Muscle of back (tissue), 3 donors: ENCODE measurements at regions not wholly inside any gene's neighbourhood (a gene's known extent, or its start where the extent isn't known, plus 50 kb on each side); places are given as distances from the start of the nearest gene placed in this dataset.

Source experiments
- DNase-seq, 3 donors: peaks; one replicate each; pipeline versions ENCODE4 v3.0.0 to v3.0.0-alpha.2; 2013

DNA sequence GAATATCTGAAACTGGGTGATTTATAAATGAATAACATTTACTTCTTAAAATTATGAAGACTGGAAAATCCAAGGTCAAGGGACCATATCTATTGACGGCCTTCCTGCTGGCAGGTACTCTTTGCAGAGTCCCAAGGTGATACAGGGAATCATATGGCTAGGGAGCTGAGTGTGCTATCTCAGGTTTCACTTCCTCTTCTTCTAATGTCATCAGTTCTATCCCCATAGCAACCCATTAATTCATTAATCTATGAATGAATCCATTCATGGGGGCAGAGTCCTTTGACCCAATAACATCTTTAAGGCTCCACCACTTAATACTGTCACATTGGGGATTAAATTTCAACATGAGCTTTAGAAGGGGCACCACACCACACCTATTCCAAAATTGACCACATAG, 772.0 kb downstream of the HACE1 start:
- no peak for DNase-seq

DNA sequence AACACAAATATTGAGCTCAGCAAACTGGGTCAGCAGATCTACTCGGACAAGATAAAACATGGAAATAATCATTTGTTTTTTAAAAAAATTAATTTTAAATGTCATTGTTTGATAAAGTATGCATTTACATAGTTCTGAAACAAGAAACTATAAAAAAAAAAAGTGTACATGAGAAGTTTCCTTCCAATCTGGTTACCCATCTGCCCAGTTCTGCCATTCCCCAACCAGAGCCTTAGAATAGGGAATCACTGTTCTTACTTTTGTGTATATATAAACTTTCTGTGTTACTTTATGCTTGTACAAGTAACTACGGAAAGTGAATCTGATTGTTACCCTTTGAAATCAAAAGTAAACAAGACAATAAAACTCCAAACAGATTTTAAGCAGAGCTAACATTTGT, 791.4 kb downstream of the HACE1 start:
- no peak for DNase-seq

DNA sequence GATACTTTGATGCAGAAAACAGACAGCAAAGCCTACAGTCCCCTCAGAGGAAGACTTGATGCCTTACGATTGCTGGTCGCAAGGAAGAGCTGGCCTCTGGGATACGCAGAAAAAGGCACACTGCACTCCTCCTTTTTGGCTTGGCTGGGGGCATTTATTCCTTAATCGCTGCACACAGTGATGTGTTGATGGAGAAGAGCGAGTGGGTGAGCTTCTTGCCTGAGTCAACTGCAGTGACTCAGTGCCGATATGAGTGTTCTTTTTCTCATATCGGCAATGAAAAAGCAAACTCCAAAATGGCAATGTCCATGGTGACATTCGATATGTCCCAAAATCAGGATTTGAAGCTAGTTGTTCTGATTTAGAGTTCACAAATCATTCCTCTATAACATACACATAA, 794.8 kb downstream of the HACE1 start:
- no peak for DNase-seq

DNA sequence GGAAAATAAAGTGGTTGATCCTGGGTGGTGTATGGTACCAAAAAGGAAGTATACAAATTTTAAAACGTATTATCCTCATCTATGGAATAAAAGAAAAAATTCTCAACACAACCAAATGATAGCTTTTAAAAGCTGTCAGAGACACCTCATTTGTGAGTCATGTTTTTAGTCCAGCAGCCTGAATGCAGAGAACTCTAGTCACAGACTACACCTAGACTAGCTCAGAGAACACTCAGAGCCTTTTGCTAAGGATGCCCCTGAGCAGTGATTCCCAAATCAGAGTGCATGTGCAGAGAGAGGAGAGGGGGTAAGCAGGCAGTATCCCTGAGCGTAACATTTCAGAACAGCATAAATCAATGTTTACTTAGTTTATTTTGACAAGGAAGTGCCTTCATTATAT, 809.3 kb downstream of the HACE1 start:
- no peak for DNase-seq

DNA sequence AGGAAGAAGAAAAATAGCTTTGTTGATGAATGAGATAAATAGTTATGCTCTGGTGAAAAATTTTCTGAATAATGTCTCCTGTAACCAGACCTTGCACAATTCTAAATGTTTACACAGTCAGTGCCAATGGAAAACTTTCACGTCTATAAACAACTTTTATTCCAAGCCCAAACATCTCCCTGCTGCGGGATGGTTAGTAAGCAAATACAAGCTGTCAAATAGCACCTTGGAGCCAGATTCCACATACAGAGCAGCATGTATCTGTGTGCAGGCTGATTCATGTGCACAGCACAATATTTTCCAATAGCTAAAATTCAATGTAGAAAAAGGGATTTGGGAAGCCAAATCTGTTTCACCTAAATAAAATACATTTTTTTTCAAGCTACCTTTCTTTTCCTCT, 813.3 kb downstream of the HACE1 start:
- DNase-seq: no peak

DNA sequence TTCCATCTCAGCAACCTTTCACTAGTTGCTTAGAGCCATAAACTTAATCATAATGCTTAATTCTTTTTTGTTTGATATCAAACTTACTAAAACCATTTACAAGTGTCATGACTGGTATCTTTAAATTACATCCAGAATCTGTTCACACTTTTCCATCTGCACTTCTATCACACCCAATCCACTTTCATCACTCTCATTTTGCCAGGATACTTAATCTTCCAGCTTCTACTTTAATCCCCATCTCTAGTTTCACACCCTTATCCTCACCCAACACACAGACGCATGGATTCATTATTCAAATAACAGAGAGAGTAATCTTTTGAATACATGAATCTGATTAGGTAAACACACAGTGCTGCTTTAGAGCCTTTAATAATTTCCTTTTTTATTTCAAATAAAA, 828.4 kb downstream of the HACE1 start:
- no peak for DNase-seq

DNA sequence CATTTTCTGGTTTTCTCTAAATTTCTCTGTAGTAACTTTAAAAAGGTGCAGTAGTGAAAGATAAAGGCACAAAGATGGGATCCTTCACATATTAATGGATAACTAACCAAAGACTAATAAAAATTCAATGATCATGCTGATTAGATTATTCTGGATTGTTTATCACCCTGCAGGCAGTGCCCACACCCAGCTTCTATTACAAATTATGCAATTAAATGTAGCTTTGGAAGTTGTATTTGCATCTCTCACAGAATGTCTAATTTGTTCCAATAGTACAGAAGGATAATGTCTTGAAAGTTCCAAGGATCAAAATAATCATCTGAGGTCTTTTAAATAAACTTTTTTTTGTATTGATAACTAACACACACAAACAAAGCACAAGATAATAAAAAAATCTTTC, 837.6 kb downstream of the HACE1 start:
- no peak for DNase-seq

DNA sequence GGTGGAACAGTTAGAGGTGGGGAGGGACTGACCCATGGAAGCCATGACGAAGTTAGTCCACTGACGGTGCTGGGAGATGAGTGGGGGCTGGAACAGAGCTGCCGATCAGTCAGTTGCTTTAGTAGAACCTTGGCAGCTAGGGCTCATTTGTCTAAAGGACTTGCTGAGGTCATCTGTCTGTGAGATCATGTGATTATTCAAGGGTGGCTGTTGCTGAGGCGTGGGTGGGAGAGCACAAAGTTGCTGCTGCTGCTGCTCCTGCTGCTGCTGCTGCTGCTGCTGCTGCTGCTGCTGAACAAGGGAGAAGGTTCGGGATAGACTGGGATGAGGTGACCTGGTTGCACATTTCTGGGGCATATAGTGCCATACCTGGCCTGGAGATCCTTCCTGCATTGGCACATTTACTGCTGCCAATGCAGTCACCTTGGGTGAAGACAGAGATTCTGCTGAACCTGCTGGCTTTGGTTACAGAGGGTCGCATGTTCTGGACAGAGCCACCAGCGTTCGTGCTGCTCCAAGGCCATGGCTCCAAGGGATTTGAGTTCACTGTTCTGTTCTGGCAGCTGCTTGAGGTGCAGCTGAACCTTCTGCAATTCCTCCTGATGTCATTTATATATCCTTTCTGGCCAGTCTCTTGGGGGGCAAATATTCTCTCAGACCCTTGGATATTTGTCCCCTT, 840.5 kb downstream of the HACE1 start:
- no peak for DNase-seq

DNA sequence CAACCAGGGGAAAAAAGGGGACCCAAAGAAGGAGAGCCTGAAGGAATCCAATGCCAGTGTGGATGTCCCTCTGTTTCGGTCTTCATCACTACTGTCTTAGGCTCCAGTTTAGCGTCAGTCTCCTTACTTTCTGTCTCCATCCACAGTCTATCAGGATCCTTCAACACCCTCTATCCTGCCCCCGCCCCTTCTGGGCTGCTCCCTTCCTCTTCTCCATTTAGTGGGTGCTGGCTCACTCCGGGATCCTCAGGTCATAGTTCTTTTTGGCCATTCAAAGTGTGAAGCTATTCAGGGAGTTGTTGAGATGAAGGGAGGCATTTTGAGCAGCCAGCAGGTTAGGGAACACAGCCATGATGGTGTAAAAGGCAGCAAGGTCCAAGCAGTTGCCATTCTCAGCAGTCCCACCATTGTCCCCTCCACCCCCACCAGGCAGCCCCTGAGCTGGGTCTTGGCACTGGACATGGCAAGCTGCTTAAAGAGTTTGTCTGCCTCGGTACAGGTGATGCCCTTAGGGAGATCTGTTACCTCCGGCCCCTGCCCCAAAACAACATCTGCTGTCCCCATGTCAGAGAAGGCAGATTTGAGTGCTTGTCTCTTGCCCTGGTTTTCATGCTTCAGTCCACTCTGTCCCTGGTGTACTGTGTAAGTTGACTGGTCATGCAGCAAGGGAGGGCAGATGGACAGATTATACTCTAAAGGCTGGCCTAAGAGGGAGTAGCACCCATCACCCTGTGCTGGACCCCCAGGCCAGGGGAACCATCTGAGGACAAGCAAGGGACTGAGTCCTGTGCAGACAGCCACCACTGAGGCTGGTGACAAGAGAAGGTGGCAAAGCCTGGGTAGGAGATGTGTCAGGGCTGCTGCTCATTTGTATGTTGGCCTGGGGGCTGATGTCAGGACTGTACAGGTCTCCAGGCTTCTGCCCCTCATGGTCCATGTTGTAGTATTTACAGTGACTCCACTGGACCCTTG, 842.0 kb downstream of the HACE1 start:
- DNase-seq: no peak

DNA sequence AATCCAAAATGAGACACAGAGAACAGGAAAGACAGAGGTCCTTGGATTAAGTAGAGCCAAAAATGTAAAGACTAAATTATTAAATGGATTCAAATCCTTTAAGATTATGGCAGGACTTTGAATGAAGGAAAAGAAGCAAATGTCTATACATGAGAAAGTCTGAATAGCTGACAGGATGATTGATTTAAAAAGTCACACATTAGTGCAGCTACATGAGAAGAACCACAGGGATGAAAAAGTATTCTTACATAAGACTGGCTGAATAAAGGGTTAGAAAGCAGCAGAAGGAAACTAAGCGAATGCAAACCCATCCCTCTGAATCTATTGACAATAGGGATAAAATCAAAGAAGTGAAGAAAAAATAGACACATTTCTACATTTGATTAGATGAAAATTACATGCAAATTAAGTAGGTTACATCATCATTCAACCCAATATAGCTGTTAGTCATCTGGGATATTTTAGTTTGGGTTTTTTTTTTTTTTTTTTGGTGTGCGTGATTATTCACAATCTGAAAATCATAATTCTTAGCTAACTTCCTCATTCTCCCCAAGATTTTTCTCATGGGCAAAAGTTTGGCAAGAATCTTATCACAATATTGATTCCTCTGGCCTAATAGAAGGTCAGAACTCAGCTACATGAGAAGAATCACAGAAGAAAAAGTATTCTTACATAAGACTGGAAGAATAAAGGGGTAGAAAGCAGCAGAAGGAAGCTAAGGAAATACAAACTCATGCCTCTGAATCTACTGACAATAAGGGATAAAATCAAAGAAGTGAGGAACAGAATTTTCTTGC, 845.4 kb downstream of the HACE1 start:
- DNase-seq: no peak

DNA sequence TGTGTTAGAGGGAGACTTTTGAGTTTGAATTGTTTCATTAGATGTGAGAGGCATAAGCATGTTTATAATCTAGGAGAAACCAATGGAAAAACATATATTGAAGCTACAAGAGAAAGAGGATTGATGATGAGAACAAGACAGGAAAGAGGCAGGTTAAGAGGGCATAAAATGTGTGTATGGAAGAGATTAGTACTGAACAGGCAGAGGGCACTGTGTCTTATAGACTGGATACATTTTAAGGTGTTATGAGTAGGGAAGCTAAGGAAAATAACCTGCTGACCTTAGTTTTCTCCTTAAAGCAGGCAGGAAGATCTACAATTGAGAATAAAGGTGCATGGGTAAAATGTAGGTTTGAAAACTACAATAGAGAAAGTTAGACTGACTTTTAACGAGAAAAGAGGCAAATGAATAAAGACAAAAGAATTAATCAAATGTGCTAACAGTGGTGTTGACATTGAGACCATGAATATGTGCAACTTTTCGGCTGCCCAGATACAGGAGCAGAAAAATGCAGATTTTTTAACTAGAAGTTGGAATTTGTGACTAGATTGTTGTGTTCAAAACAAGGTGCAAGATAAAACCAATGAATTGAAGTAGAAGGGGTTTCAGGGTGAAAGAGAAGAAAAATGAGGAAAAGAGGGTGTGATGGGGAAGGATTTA, 846.3 kb downstream of the HACE1 start:
- no peak for DNase-seq

DNA sequence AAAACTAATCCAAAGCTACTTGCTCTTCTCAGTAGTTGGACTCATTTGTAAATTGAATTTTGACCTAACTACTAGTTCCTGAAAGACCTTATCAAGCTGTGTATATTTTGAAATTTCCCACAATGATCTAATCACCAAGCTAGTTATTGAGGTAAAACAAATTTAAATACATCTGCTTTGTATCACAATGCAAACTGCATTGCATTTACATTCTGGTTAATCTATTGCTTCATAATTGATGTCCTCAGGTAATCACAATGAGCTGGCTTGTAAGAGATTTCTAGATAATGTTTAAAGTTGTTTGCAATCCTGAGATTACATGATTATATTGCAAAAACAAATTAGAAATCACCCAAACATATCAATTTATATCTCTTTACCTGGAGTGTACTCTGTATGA, 848.8 kb downstream of the HACE1 start:
- no peak for DNase-seq

DNA sequence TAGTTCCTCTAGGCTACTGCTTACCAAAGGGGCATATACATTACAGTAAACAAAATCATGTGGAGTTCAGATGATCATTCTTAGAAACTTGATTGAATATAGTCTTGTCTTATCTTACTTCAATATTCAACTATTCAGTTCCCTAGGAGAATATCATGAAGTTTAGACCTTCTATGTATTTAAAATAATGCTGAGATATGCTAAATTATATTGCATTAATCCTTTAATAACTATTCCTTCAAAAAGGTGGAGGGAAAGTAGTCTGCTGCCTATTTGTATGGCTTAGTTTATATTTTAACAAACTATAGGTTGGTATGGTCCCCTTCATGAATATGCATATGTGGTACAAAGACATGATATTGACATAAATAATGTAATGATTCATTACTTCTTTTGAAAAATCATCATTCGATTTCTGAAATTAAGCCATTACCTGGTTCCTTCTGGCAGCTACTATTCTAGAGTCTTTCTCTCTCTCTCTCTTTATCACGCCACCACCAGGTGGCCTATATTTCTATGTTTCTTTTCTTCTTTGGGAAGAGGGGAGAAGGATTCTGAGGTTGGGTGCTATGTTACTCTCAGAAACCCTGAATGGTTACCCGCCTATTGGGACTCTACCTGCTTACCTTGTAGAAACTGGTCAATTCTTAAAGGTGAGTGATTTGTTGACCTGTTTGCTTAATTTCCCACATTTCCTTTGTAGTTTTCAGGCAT, 855.8 kb downstream of the HACE1 start:
- no peak for DNase-seq

DNA sequence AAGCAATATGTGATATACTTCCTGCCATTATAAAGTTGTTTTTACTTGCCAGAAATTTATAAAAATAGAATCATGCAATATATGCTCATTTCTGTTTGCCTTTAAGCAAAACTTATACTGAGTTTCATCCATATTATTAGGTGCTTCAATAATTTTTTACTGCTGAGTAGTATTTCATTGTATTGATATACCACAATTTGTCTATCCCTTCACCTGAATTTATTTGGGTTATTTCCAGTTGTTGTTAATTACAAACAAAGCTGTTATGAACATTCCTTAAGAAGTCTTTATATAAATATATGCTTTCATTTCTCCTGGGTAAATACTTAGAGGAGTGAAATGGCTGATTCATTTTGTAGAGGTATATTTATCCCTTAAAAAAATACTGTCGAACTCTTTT, 864.1 kb downstream of the HACE1 start:
- DNase-seq: no peak

DNA sequence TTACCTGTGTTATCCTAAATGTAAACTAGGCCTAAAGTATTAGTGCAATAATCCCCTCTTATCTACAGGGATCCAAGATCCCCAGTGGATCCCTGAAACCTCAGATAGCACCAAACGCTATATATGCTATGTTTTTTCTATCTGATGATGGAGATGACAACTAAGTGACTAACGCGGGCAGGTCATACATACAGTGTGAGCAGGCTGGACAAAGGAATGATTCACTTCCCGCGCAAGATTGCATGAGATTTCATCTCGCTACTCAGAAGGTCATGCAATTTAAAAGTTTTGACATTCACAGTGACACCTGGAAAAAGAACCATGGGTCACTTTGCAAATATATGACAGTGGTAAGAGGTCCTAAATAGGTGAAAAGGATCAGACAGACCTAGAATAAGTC, 875.9 kb downstream of the HACE1 start:
- no peak for DNase-seq

DNA sequence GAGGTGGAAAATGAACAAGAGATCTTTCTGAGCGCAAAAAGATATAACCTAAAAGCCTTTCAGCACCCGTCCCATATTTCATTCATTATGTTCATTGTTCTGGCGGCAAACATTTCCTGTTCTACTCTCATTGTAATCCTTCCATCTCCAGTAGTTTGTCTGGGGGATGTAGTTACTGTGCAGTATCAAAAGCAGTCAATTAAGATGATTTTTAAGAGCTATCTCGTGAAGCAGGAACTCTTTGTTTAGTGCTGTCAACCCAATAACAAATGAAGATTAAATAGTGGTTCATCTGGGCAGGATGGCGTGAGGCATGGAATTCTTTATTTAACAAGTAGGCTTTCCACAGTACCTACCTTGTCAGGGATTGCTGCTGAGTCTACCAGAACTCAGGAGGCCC, 876.7 kb downstream of the HACE1 start:
- no peak for DNase-seq

DNA sequence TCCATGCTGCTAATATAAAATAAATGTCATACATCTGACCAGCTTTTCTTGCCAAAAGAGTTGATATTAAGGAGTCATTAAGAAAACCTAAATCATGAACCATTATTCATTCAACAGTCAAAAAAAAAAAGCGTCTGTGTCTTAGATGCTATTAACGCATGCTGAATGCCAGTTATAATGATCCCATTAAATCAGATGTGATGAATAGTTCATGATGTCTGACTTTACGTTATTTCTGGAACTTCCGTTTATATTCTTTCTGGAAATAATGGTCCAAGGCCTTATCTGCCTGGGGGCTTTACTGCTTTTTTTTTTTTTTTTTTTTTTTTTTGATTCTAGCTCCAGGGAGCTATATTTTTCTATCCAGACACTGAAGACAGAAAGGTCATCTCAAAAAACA, 877.1 kb downstream of the HACE1 start:
- no peak for DNase-seq

DNA sequence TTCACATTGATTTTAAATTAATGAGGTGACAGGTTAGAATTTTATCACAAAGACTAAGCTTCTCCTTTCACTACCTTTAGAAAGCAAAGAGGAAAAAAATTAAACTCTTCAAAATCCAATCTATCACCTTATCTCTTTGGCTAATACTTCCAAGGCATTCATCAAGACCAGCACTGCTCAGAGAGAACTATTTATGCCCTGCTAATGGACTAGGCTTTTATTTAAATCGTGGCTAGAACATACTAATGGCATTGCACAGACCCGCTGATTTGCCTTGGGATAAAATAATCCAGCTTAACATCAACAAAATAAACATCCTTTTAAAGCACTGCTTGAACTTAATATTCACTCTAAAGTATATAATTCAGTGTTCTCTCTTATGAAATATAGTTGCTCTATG, 880.4 kb downstream of the HACE1 start:
- no peak for DNase-seq

DNA sequence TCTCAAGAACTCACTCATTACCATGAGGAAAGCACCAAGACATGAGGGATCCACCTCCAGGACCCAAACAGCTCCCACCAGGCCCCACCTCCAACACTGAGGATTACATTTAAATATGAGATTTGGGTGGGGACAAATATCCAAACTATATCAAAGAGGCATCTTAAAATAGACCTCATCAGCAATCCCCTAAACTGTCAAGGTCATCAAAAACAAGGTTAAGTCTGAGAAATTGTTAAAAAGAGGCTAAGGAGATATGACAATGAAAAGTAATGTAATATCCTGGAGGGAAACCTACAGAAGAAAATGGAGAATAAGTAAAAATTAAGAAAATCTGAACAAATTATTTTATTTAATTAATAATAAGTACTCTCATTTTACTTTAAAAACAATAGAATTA, 922.3 kb downstream of the HACE1 start:
- no peak for DNase-seq

DNA sequence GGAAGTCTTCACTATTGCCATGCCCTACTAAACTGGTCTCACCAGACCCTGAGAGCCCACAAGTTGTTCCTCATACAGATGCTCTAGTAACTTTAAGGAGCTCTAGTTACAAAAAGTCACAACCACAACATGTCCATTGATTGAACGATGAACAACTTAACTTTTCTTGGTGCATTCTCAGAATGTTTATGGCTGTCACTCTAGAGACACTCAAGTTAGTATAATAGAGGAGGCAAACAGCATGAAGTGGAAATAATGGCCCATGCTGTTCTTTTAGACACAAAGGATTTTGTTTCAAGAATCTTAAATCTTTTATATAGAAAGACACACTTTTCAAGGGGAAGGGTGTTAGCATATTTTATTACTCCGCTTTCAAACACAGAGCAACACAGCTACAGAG, 934.4 kb downstream of the HACE1 start:
- no peak for DNase-seq

DNA sequence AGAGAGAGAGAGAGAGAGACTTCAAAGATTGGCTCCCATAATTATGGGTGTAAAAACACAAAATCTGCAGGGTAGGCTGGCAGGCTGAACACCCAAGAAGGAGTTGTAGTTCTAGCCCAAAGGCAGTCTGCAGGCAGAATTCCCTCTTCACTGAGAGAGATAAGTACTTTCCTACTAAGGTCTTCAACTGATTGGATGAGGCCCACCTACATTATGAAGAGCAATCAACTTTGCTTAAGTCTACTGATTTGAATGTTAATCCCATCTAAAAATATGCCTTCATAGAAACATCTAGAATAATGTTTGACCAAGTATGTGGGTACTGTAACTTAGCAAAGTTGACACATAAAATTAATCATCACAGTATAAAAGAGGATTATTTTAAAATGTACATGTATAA, 949.7 kb downstream of the HACE1 start:
- DNase-seq: no peak
